ENCODE measurements at regions not wholly inside any gene's neighbourhood (a gene's known extent, or its start where the extent isn't known, plus 50 kb on each side); places are given as distances from the start of the nearest gene placed in this dataset.

GRCh38 chr1:79252598-79252997 is 246.1 kb upstream of the ADGRL4 start:
- H3K36me3 ChIP-seq (replicated peaks in 1 of 2; ENCODE audit: control insufficient read depth in 1 of 2, insufficient read depth in 2 of 2, low read length in 2 of 2) = no peaks in the 10 kb centered on the region
- H3K27ac ChIP-seq (ENCODE audit: low read depth in 1 of 2, low read length in 2 of 2) = no peak overlapping the region
- no peak for DNase-seq
- H3K4me1 ChIP-seq (ENCODE audit: control insufficient read depth in 1 of 2, insufficient read depth in 2 of 2, low read length in 2 of 2) = no peaks in the 10 kb centered on the region
- Mint-ChIP-seq H3K9me3 (peaks cover 0 to 3% (median 0%) of the 10 kb centered on the region in 7 donors), H3K36me3 (no peaks in the 10 kb centered on the region), H3K27ac (no peak overlapping the region), H3K4me3 (no peak overlapping the region), H3K27me3 (ENCODE audit: low read depth in 3 of 3) (no peaks in the 10 kb centered on the region), H3K4me1 (no peaks in the 10 kb centered on the region)
- H3K4me3 ChIP-seq (replicated peaks in 1 of 3; ENCODE audit: low read depth in 2 of 3, low read length in 3 of 3) = no peak overlapping the region
- no peak overlapping the region for H3K4me2 ChIP-seq (replicated peaks; ENCODE audit: extremely low read depth, low read length, poor library complexity, severe bottlenecking)
- H3K9ac ChIP-seq (ENCODE audit: insufficient read depth, low read length, poor library complexity, severe bottlenecking) = no peak overlapping the region
- no peak for TF ChIP-seq CTCF (IDR thresholded peaks at IDR 0.05)
- no peak overlapping the region for H2AFZ ChIP-seq (ENCODE audit: insufficient read depth, low read depth, low read length, poor library complexity, severe bottlenecking)
- 100% methylated on average over 1 of the region's 3 CpGs for WGBS (ENCODE audit: insufficient coverage)
- no peaks in the 10 kb centered on the region for H3K9me3 ChIP-seq (replicated peaks in 1 of 2; ENCODE audit: control insufficient read depth in 1 of 2, insufficient read depth in 1 of 2, low read length in 2 of 2)
- no peaks in the 10 kb centered on the region for H4K20me1 ChIP-seq (ENCODE audit: insufficient read depth, low read length)
- intact Hi-C loops (cut with micrococcal nuclease) = no loop called here
- no peaks in the 10 kb centered on the region for H3K79me2 ChIP-seq (ENCODE audit: insufficient read depth, low read length)
- no peaks in the 10 kb centered on the region for H3K27me3 ChIP-seq (ENCODE audit: control insufficient read depth in 2 of 2, insufficient read depth in 2 of 2, low read length in 2 of 2)

- H3K4me3 Mint-ChIP-seq = no peak overlapping the region
- 91% methylated on average over 4 of the region's 5 CpGs for WGBS (ENCODE audit: insufficient coverage)
Measured at GRCh38 chr1:79239840-79240239, 233.3 kb upstream of the ADGRL4 start.

More at GRCh38 chr1:79239840-79240239, 233.3 kb upstream of the ADGRL4 start:
- intact Hi-C loops (cut with micrococcal nuclease) = no loop called here
- Mint-ChIP-seq H3K36me3 (no peaks in the 10 kb centered on the region), H3K9me3 (peaks cover 0 to 8% (median 4%) of the 10 kb centered on the region in 7 donors), H3K27ac (no peak overlapping the region), H3K27me3 (ENCODE audit: low read depth in 3 of 3) (peaks cover 0 to 1% (median 0%) of the 10 kb centered on the region in 3 donors), H3K4me1 (no peaks in the 10 kb centered on the region)
- no peak for DNase-seq
- no peak overlapping the region for H2AFZ ChIP-seq (ENCODE audit: insufficient read depth, low read depth, low read length, poor library complexity, severe bottlenecking)
- H3K36me3 ChIP-seq (replicated peaks in 1 of 2; ENCODE audit: control insufficient read depth in 1 of 2, insufficient read depth in 2 of 2, low read length in 2 of 2) = no peaks in the 10 kb centered on the region
- no peaks in the 10 kb centered on the region for H3K79me2 ChIP-seq (ENCODE audit: insufficient read depth, low read length)
- no peak overlapping the region for H3K4me2 ChIP-seq (replicated peaks; ENCODE audit: extremely low read depth, low read length, poor library complexity, severe bottlenecking)
- no peak overlapping the region for H3K27ac ChIP-seq (ENCODE audit: low read depth in 1 of 2, low read length in 2 of 2)
- H4K20me1 ChIP-seq (ENCODE audit: insufficient read depth, low read length) = no peaks in the 10 kb centered on the region
- no peak overlapping the region for H3K4me3 ChIP-seq (replicated peaks in 1 of 3; ENCODE audit: low read depth in 2 of 3, low read length in 3 of 3)
- H3K4me1 ChIP-seq (ENCODE audit: control insufficient read depth in 1 of 2, insufficient read depth in 2 of 2, low read length in 2 of 2) = no peaks in the 10 kb centered on the region
- no peaks in the 10 kb centered on the region for H3K27me3 ChIP-seq (ENCODE audit: control insufficient read depth in 2 of 2, insufficient read depth in 2 of 2, low read length in 2 of 2)
- no peak for TF ChIP-seq CTCF (IDR thresholded peaks at IDR 0.05)
- H3K9ac ChIP-seq (ENCODE audit: insufficient read depth, low read length, poor library complexity, severe bottlenecking) = no peak overlapping the region
- peaks cover 0 to 8% of the 10 kb centered on the region in 2 donors for H3K9me3 ChIP-seq (replicated peaks in 1 of 2; ENCODE audit: control insufficient read depth in 1 of 2, insufficient read depth in 1 of 2, low read length in 2 of 2)
